PC-9 (cell line): ENCODE measurements at regions not wholly inside any gene's neighbourhood (a gene's known extent, or its start where the extent isn't known, plus 50 kb on each side); places are given as distances from the start of the nearest gene placed in this dataset.

Experiments
- BruUV-seq: library from RNA; stranded (reverse); fragments of 400-500 nt; replicated peaks from 2 replicates; lab custom pipeline; 2021; lab: Mats Ljungman, UMichigan
- CTCF ChIA-PET: fragments of 300-600 bp; sonication (Branson Sonifier 250); formaldehyde crosslinking; loops from one replicate; lab custom pipeline; 2022; ENCODE audit warnings: antibody characterized with exemption; lab: Charles Lee
- POLR2A ChIA-PET: fragments of 300-600 bp; sonication (Branson Sonifier 250); formaldehyde crosslinking; loops from one replicate; lab custom pipeline; 2022; ENCODE audit warnings: antibody characterized with exemption; ENCODE audit not compliant: unreplicated experiment; lab: Charles Lee
- DNase-seq, 2 experiments: peaks; one replicate each; pipeline versions ENCODE4 v3.0.0 to v3.0.0-alpha.2; 2015 to 2022; ENCODE audit warnings: mixed read lengths in 1 of 2
- H2AFZ ChIP-seq: fragments of 200-600 bp; sonication (generic); 2 replicates; pipeline ENCODE4 v1.8.1; 2017; ENCODE audit warnings: antibody characterized with exemption
- H3F3A ChIP-seq: fragments of 200-600 bp; sonication (generic); 2 replicates; pipeline ENCODE4 v1.8.1; 2017; ENCODE audit warnings: antibody characterized with exemption, mild to moderate bottlenecking, low read depth; ENCODE audit not compliant: insufficient read depth
- H3K27ac ChIP-seq: fragments of 200-600 bp; sonication (generic); 2 replicates; pipeline ENCODE4 v1.6.1; 2016; ENCODE audit warnings: mixed run types
- H3K27me3 ChIP-seq: fragments of 200-600 bp; sonication (generic); 2 replicates; pipeline ENCODE4 v1.6.1; 2016; ENCODE audit warnings: low read depth, mixed run types; ENCODE audit not compliant: insufficient read depth
- H3K36me3 ChIP-seq: fragments of 200-600 bp; sonication (generic); 2 replicates; pipeline ENCODE4 v1.6.1; 2016; ENCODE audit warnings: low read depth, mixed run types
- H3K4me1 ChIP-seq: fragments of 200-600 bp; sonication (generic); replicated peaks from 2 replicates; pipeline ENCODE4 v1.6.1; 2016; ENCODE audit warnings: mixed run types; ENCODE audit not compliant: insufficient read depth
- H3K4me2 ChIP-seq: fragments of 200-600 bp; sonication (generic); 2 replicates; pipeline ENCODE4 v1.6.1; 2017; ENCODE audit warnings: mixed run types
- H3K4me3 ChIP-seq: fragments of 200-600 bp; sonication (generic); 2 replicates; pipeline ENCODE4 v1.6.1; 2016; ENCODE audit warnings: mixed run types
- H3K79me2 ChIP-seq: fragments of 200-600 bp; sonication (generic); 2 replicates; pipeline ENCODE4 v1.6.1; 2017; ENCODE audit warnings: low read depth, mixed run types
- H3K9me2 ChIP-seq: fragments of 200-600 bp; sonication (generic); 2 replicates; pipeline ENCODE4 v1.8.1; 2017; ENCODE audit warnings: mild to moderate bottlenecking; ENCODE audit not compliant: insufficient read depth
- H3K9me3 ChIP-seq: fragments of 200-600 bp; sonication (generic); 2 replicates; pipeline ENCODE4 v1.8.1; 2016; ENCODE audit warnings: low read depth; ENCODE audit not compliant: insufficient read depth
- H4K20me1 ChIP-seq: fragments of 200-600 bp; sonication (generic); 2 replicates; pipeline ENCODE4 v1.8.1; 2017; ENCODE audit not compliant: insufficient read depth
- CTCF ChIP-seq: fragments of 200-600 bp; sonication (generic); conservative IDR thresholded peaks from 2 replicates; pipeline ENCODE4 v1.6.1; 2017; ENCODE audit warnings: mixed run types, antibody characterized with exemption, mild to moderate bottlenecking, moderate library complexity
- EZH2 ChIP-seq: fragments of 200-600 bp; sonication (generic); IDR thresholded peaks from 2 replicates; pipeline ENCODE4 v1.8.0; 2017; ENCODE audit warnings: antibody characterized with exemption, low read depth
- intact Hi-C: fragments of 100-400 bp; cut with micrococcal nuclease; formaldehyde crosslinking; loops from one replicate; pipeline ENCODE4 v1.10.0; 2022; ENCODE audit not compliant: unreplicated experiment

- DNase-seq: no peak
Observed at GRCh38 chr5:44619875-44620610, 188.7 kb upstream of the MRPS30 start.

GRCh38 chr5:44614845-44615244 lies 193.9 kb upstream of the MRPS30 start:
- CTCF ChIA-PET: no interaction called here
- BruUV-seq: no TSS peak

More at GRCh38 chr5:44619875-44620610, 188.7 kb upstream of the MRPS30 start:
- Histone ChIP-seq H3K4me1 (no peaks in the 10 kb centered on the region), H4K20me1 (0 out of 2 replicates have a peak, but pooled peaks cover 2% of the 10 kb centered on the region), H3K36me3 (no peaks in the 10 kb centered on the region), H3K4me2 (no peak overlapping the region), H3K79me2 (no peaks in the 10 kb centered on the region), H3K9me3 (no peaks in the 10 kb centered on the region), H3K27ac (no peak overlapping the region), H3K27me3 (no peaks in the 10 kb centered on the region), H3K4me3 (no peak overlapping the region), H3F3A (no peaks in the 10 kb centered on the region), H2AFZ (no peak overlapping the region), H3K9me2 (0 out of 2 replicates have a peak, but pooled peaks cover 6% of the 10 kb centered on the region)
- POLR2A ChIA-PET: no interaction called here
- CTCF ChIA-PET: no interaction called here
- TF ChIP-seq CTCF (no peak), EZH2 (no peak)
- BruUV-seq: no TSS peak
- intact Hi-C loops: no loop called here

GRCh38 chr5:44613936-44614335 lies 194.8 kb upstream of the MRPS30 start:
- no peaks in the 10 kb centered on the region for H3K4me1 ChIP-seq
- DNase-seq: no peak
- no peaks in the 10 kb centered on the region for H3F3A ChIP-seq
- no peak overlapping the region for H2AFZ ChIP-seq
- H4K20me1 ChIP-seq: no peaks in the 10 kb centered on the region
- ChIA-PET CTCF (no interaction called here), POLR2A (no interaction called here)
- no peak overlapping the region for H3K4me3 ChIP-seq
- BruUV-seq: no TSS peak
- H3K27me3 ChIP-seq: no peaks in the 10 kb centered on the region
- no peaks in the 10 kb centered on the region; the same call in 1 of the 2 replicates for H3K9me2 ChIP-seq
- H3K4me2 ChIP-seq: no peak overlapping the region
- H3K27ac ChIP-seq: no peak overlapping the region
- no peaks in the 10 kb centered on the region for H3K79me2 ChIP-seq
- intact Hi-C loops: no loop called here
- H3K36me3 ChIP-seq: no peaks in the 10 kb centered on the region
- TF ChIP-seq EZH2 (no peak), CTCF (no peak)
- H3K9me3 ChIP-seq: no peaks in the 10 kb centered on the region

More at GRCh38 chr5:44614845-44615244, 193.9 kb upstream of the MRPS30 start:
- POLR2A ChIA-PET: no interaction called here
- no peaks in the 10 kb centered on the region for H3K9me3 ChIP-seq
- no peaks in the 10 kb centered on the region for H3K79me2 ChIP-seq
- no peaks in the 10 kb centered on the region for H3K4me1 ChIP-seq
- H4K20me1 ChIP-seq: no peaks in the 10 kb centered on the region
- no peak overlapping the region for H3K27ac ChIP-seq
- no peak overlapping the region for H2AFZ ChIP-seq
- H3K4me3 ChIP-seq: no peak overlapping the region
- no peaks in the 10 kb centered on the region for H3K27me3 ChIP-seq
- no peak overlapping the region for H3K4me2 ChIP-seq
- no peak for DNase-seq
- H3F3A ChIP-seq: no peaks in the 10 kb centered on the region
- TF ChIP-seq CTCF (no peak), EZH2 (no peak)
- no peaks in the 10 kb centered on the region; the same call in 1 of the 2 replicates for H3K9me2 ChIP-seq
- intact Hi-C loops: no loop called here
- no peaks in the 10 kb centered on the region for H3K36me3 ChIP-seq
